D721Med (cell line): ENCODE measurements at regions not wholly inside any gene's neighbourhood (a gene's known extent, or its start where the extent isn't known, plus 50 kb on each side); places are given as distances from the start of the nearest gene placed in this dataset.

Experiments used
- DNase-seq: peaks from one replicate; pipeline ENCODE4 v3.0.0; 2011; ENCODE audit warnings: low spot score; ENCODE audit not compliant: insufficient read length
- FAIRE-seq: peaks from 2 replicates; lab custom pipeline; 2011; peaks lifted over from hg19 to GRCh38; lab: Jason Lieb, UNC
- CTCF ChIP-seq: IDR thresholded peaks from 2 replicates; pipeline ENCODE4 v1.5.1; 2012; ENCODE audit warnings: mild to moderate bottlenecking, control low read depth; ENCODE audit not compliant: insufficient read depth; ENCODE audit errors: missing control alignments

DNA sequence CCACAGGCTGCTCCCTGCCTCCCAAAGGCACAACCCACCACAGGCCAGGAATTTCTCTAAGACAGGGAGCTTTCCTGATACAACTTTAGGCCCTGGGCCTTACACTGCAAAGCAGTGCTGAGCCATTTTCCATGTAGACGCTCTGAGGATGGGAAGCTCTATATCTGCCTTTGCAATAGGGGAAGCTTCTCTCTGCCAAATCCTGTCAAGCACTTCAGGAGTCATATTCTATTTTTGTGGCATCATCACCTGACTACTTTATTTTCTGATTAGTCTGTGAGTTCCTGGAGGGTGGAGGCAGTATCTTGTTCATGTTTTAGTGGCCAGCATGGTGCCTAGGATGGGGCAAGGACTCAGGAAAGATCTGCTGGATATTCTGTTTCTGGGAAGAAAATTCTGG is 382.0 kb downstream of the ZNF536 start:
- FAIRE-seq: no peak
- DNase-seq: no peak
- no peak for TF ChIP-seq CTCF

GRCh38 chr19:30752876-30753275 is 380.7 kb downstream of the ZNF536 start:
- TF ChIP-seq CTCF: no peak
- DNase-seq (no peak), FAIRE-seq (no peak)

DNA sequence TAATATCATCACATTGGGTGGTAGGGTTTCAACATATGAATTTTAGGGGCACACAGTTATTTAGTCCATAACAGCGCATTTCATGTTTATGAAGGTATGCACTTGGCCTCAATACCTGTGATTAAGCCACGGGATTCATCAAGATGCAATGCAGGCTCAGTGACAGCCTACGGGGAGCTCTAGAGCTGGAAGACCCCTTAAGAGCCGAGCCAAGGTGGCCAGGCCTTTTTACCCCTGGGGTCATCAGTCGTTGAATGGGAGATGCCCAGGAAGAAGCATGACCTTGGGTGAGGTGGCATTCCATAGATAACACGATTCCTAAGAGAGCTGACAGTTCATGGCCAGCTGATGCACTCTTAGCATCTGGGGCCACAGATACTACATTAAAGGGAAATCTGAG is 380.0 kb downstream of the ZNF536 start:
- no peak for TF ChIP-seq CTCF
- DNase-seq: no peak
- no peak for FAIRE-seq

- no peak for DNase-seq
- no peak for FAIRE-seq
- no peak for TF ChIP-seq CTCF
Observed at GRCh38 chr19:30745476-30745985, 373.3 kb downstream of the ZNF536 start.

DNA sequence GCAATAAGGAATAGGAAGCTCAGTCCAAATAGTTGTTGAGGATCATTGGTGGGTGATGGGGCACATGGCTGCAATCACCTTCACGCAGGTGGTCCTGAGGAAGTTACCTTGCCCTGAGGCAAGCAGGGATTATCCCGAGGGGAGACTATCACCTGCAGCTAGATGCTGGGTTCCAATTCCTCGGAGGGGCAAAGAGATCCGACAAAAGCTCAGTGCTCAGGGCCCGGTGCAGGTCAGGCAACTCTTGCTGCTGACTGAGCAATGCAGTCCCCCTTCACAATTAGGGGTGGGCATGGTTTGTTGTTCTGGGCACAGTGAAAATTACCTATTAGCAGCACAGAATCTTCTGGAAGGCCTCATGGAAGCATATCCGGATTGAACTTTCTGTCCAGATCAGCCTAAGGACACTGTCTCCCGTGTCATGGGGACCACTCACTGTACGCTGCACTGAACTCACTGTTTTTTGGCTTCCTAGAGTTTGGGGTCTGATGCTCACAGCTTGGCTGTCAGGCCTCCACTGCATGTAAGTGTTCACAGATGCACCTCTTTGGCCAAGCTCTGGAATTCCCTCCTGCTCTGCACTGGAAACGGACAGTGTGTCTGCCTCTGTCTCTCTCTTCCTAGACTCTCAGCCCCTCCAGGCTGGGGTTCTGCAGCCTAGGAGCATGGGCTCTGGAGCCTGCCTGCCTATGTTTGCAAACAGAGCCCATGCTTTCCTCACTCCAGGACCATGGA is 372.7 kb downstream of the ZNF536 start:
- FAIRE-seq (no peak), DNase-seq (no peak)
- TF ChIP-seq CTCF: no peak

DNA sequence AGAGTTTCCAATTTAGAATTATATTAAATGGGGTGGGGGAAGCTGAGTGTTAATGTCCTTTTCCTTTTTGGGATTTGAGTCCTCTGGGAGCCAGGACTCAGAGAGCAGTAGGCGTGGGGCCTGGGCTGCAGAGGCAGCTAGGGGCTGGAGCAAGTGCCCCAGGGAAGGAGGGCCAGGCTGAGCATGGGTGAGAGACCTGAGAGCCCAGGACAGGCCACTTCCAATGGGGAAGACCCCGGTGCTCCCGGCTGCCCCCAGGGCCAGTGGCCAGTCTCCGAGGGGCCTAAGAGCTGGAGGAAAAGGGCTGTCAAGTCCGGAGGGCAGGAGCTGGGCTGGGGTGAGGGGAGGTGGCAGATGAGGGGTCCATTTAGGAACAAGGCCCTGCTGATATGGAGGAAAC is 371.5 kb downstream of the ZNF536 start:
- no peak for FAIRE-seq

More for the DNA sequence above, 371.5 kb downstream of the ZNF536 start:
- DNase-seq: no peak
- TF ChIP-seq CTCF: no peak
